Upper lobe of left lung (tissue), 6 donors: ENCODE measurements at regions not wholly inside any gene's neighbourhood (a gene's known extent, or its start where the extent isn't known, plus 50 kb on each side); places are given as distances from the start of the nearest gene placed in this dataset.
A peak's percentile ranks its signal among the peaks of the same experiment; 100 is the strongest.

Source experiments
- ATAC-seq, 2 donors: fragments of 200-7000 bp; cut with Tn5 transposase; one replicate each; pipeline ENCODE4 v1.9.1; 2022; ENCODE audit warnings: mild to moderate bottlenecking in 2 of 2, moderate library complexity in 2 of 2; ENCODE audit not compliant: low FRiP score in 2 of 2
- DNase-seq, 2 donors: peaks; one replicate each; pipeline ENCODE4 v3.0.0-alpha.2; 2019 to 2020
- H3K27ac ChIP-seq, 4 donors: fragments of 200-600 bp; sonication (generic); one replicate each; pipeline ENCODE4 v1.5.1; 2016 to 2019
- H3K27me3 ChIP-seq, 4 donors: fragments of 200-600 bp; sonication (generic); one replicate each; pipeline ENCODE4 v1.5.1; 2017 to 2019
- H3K36me3 ChIP-seq, 4 donors: fragments of 200-600 bp; sonication (generic); one replicate each; pipeline ENCODE4 v1.5.1; 2016 to 2019
- H3K4me1 ChIP-seq, 4 donors: fragments of 200-600 bp; sonication (generic); one replicate each; pipeline ENCODE4 v1.5.1; 2018 to 2019
- H3K4me3 ChIP-seq, 4 donors: fragments of 200-600 bp; sonication (generic); one replicate each; pipeline ENCODE4 v1.5.1; 2017 to 2019; ENCODE audit warnings: mild to moderate bottlenecking in 2 of 4, moderate library complexity in 1 of 4
- H3K9me3 ChIP-seq, 4 donors: fragments of 200-600 bp; sonication (generic); one replicate each; pipeline ENCODE4 v1.5.1; 2018 to 2019
- CTCF ChIP-seq, 6 experiments: fragments of 450-650 bp in 4 of 6; fragments of 200-600 bp in 2 of 6; sonication (generic) in 2 of 6; IDR thresholded peaks; one replicate each; pipeline ENCODE4 v1.5.1; 2016 to 2019; ENCODE audit warnings: antibody characterized with exemption in 6 of 6
- EP300 ChIP-seq, 4 donors: sonication (generic); formaldehyde crosslinking; IDR thresholded peaks; one replicate each; pipeline ENCODE4 v1.5.1; 2017; ENCODE audit warnings: antibody characterized with exemption in 4 of 4, control low read depth in 2 of 4
- POLR2A ChIP-seq, 4 donors: fragments of 450-650 bp; IDR thresholded peaks; one replicate each; pipeline ENCODE4 v1.5.1; 2016 to 2017; ENCODE audit warnings: antibody characterized with exemption in 4 of 4, mild to moderate bottlenecking in 2 of 4
- POLR2AphosphoS5 ChIP-seq, 2 donors: sonication (generic); formaldehyde crosslinking; IDR thresholded peaks; one replicate each; pipeline ENCODE4 v1.5.1; 2017; ENCODE audit warnings: antibody characterized with exemption in 2 of 2
- WGBS, 2 donors: methylation state at CpG; one replicate each; pipeline ENCODE4 v1.1.5; 2017 to 2018; 5-methylcytosine and 5-hydroxymethylcytosine counted together
- donor health status: DM: no; HTN: no; CAD: no; lungs with moderate emphysema.
- donor health status: DM: no; HTN: yes; CAD: no; lungs with severe emphysema.

- Histone ChIP-seq H3K36me3 (no peaks in the 10 kb centered on the region), H3K4me3 (no peak overlapping the region), H3K27ac (no peak overlapping the region), H3K9me3 (peaks cover 0 to 3% (median 0%) of the 10 kb centered on the region in 4 donors), H3K27me3 (no peaks in the 10 kb centered on the region), H3K4me1 (no peaks in the 10 kb centered on the region)
- DNase-seq, result no peak
- TF ChIP-seq CTCF (IDR thresholded peaks at IDR 0.05), result no peak
- no peak for TF ChIP-seq POLR2A (IDR thresholded peaks at IDR 0.05)
- ATAC-seq, result no peak
These were observed 272.7 kb downstream of the PDHA2 start for GRCh38 chr4:96112631-96113030.

GRCh38 chr4:96120206-96120605 lies 280.3 kb downstream of the PDHA2 start:
- DNase-seq (no peak), ATAC-seq (no peak)
- Histone ChIP-seq H3K27ac (no peak overlapping the region), H3K4me3 (no peak overlapping the region), H3K36me3 (no peaks in the 10 kb centered on the region), H3K4me1 (no peaks in the 10 kb centered on the region), H3K9me3 (no peaks in the 10 kb centered on the region), H3K27me3 (no peaks in the 10 kb centered on the region)
- TF ChIP-seq POLR2A (IDR thresholded peaks at IDR 0.05) (no peak), EP300 (IDR thresholded peaks at IDR 0.05) (no peak), POLR2AphosphoS5 (IDR thresholded peaks at IDR 0.05) (no peak), CTCF (IDR thresholded peaks at IDR 0.05) (no peak)
- WGBS, 2 donors, result 73 to 85% methylated on average over 1 of the region's 1 CpG

GRCh38 chr4:96126227-96126626 lies 286.3 kb downstream of the PDHA2 start:
- Histone ChIP-seq H3K9me3 (no peaks in the 10 kb centered on the region), H3K27ac (no peak overlapping the region), H3K4me1 (no peaks in the 10 kb centered on the region), H3K36me3 (no peaks in the 10 kb centered on the region), H3K27me3 (no peaks in the 10 kb centered on the region), H3K4me3 (no peak overlapping the region)
- DNase-seq, result peak in 1 of 2 donors; percentile 64
- 91 to 93% methylated on average over 19 to 24 of the region's 24 CpGs for WGBS, 2 donors
- TF ChIP-seq POLR2AphosphoS5 (IDR thresholded peaks at IDR 0.05) (no peak), CTCF (IDR thresholded peaks at IDR 0.05) (no peak), POLR2A (IDR thresholded peaks at IDR 0.05) (no peak), EP300 (IDR thresholded peaks at IDR 0.05) (no peak)
- no peak for ATAC-seq

- no peak for TF ChIP-seq EP300 (IDR thresholded peaks at IDR 0.05)
- no peak for TF ChIP-seq POLR2AphosphoS5 (IDR thresholded peaks at IDR 0.05)
- TF ChIP-seq POLR2A (IDR thresholded peaks at IDR 0.05), result no peak
- TF ChIP-seq CTCF (IDR thresholded peaks at IDR 0.05), result no peak
- no peak overlapping the region for H3K4me3 ChIP-seq
- H3K27ac ChIP-seq, result no peak overlapping the region
- H3K27me3 ChIP-seq, result no peaks in the 10 kb centered on the region
- H3K36me3 ChIP-seq, result no peaks in the 10 kb centered on the region
- DNase-seq (no peak), ATAC-seq (no peak)
- no peaks in the 10 kb centered on the region for H3K9me3 ChIP-seq
- no peaks in the 10 kb centered on the region for H3K4me1 ChIP-seq
- 77 to 83% methylated on average over 1 of the region's 1 CpG for WGBS, 2 donors
These were observed 291.3 kb downstream of the PDHA2 start for GRCh38 chr4:96131186-96131585.

- H3K27me3 ChIP-seq, result no peaks in the 10 kb centered on the region
- TF ChIP-seq POLR2AphosphoS5 (IDR thresholded peaks at IDR 0.05) (no peak), CTCF (IDR thresholded peaks at IDR 0.05) (no peak), POLR2A (IDR thresholded peaks at IDR 0.05) (no peak), EP300 (IDR thresholded peaks at IDR 0.05) (no peak)
- no peaks in the 10 kb centered on the region for H3K9me3 ChIP-seq
- no peak for ATAC-seq
- DNase-seq, result no peak
- no peak overlapping the region for H3K27ac ChIP-seq
- no peaks in the 10 kb centered on the region for H3K4me1 ChIP-seq
- 89 to 93% methylated on average over 2 of the region's 2 CpGs for WGBS, 2 donors
- H3K4me3 ChIP-seq, result no peak overlapping the region
- no peaks in the 10 kb centered on the region for H3K36me3 ChIP-seq
These were observed 294.9 kb downstream of the PDHA2 start for GRCh38 chr4:96134806-96135205.
